ENCODE measurements at regions not wholly inside any gene's neighbourhood (a gene's known extent, or its start where the extent isn't known, plus 50 kb on each side); places are given as distances from the start of the nearest gene placed in this dataset.
"Not testable (repeated sequence)": the region's sequence is repeated elsewhere in the genome, so short reads cannot be mapped to it uniquely, and the experiment has no call there.

DNA sequence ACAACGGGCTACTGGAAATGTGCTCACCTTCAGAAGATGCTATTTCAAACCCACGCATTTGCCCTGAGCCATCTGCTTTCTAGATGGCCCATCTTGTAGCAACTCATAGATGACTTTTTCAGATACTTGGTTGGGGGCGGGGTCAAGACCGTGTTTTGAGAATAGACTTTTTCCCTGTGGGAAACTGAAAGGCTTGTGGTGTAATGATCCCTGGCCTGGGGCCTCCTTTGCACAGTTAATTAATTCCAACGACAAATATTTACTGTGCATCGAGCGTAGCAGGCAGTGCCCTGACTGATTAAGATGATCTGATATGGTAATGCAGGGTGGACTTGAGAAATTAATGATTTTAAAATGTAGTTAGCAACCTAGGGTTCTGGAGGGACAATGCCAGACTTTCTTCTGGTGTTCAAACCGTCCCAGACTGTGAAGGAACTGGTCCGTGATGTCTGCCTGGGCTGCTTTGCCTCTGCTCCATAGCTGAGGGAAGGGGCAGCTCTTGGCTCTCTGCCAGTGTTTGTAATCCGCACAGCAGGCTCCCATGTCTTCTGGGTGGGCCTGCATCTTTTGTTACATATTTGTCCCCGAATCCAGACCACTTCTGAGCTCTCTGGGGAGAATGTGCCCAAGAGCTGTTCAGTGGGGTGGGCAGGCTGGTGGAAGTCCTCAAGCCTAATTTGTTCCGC, 84.8 kb downstream of the ADAMTS15 start:
- TF ChIP-seq, protein P1, sequence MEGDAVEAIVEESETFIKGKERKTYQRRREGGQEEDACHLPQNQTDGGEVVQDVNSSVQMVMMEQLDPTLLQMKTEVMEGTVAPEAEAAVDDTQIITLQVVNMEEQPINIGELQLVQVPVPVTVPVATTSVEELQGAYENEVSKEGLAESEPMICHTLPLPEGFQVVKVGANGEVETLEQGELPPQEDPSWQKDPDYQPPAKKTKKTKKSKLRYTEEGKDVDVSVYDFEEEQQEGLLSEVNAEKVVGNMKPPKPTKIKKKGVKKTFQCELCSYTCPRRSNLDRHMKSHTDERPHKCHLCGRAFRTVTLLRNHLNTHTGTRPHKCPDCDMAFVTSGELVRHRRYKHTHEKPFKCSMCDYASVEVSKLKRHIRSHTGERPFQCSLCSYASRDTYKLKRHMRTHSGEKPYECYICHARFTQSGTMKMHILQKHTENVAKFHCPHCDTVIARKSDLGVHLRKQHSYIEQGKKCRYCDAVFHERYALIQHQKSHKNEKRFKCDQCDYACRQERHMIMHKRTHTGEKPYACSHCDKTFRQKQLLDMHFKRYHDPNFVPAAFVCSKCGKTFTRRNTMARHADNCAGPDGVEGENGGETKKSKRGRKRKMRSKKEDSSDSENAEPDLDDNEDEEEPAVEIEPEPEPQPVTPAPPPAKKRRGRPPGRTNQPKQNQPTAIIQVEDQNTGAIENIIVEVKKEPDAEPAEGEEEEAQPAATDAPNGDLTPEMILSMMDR (IDR thresholded peaks at IDR 0.05) = no peak
- no peak for DNase-seq
- Histone ChIP-seq H3K4me3 (no peak overlapping the region), H3K4me1 (no peaks in the 10 kb centered on the region), H3K27me3 (no peaks in the 10 kb centered on the region), H3K9me3 (no peaks in the 10 kb centered on the region), H3K36me3 (no peaks in the 10 kb centered on the region), H3K27ac (no peak overlapping the region)
- intact Hi-C loops (cut with DNase I; ENCODE audit: low total_unique reads) = no loop called here

DNA sequence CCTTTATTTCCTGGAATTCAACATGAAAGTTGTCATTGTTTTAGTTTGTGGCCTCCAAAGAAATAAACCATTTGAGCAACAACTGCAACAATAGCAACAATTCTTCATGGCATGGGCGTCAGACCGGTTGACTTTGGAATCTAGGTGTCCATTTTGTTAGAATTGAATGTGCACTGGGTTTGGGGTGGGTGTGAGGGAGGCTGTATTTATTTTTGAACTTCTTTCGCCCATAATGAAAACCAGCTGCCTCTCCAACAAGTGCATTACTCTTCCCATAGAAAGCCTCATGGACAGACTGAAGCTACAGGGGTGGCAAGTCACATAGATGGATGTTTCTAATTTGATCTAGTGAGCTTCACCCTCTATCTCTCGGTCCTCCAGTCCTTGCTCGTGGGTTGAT, 85.4 kb downstream of the ADAMTS15 start:
- H3K27ac ChIP-seq = no peak overlapping the region

DNA sequence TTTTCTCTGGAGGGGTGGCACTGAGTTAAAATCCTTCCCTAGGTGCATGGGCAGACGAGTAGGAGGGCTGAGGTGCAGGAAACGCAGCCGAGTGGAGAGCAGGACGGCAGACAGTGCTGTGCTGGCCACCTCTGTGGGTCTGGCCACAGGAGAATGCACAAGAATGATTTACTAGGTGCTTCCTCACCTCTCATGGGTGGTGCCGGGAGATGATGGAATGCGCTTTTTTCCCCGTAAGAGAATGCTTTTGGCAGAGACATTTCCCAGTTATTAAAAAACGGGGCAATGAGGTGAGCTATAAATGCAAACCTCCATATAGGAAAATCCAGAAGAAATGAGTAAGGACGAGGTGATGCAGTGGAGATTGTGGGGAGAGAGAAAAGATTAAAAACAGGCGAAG, 86.1 kb downstream of the ADAMTS15 start:
- Histone ChIP-seq H3K4me3 (no peak overlapping the region), H3K27me3 (no peaks in the 10 kb centered on the region), H3K27ac (no peak overlapping the region), H3K36me3 (no peaks in the 10 kb centered on the region), H3K9me3 (no peaks in the 10 kb centered on the region), H3K4me1 (no peaks in the 10 kb centered on the region)
- no peak for DNase-seq
- intact Hi-C loops (cut with DNase I; ENCODE audit: low total_unique reads) = no loop called here
- TF ChIP-seq, protein P1 (IDR thresholded peaks at IDR 0.05) = no peak

More for the DNA sequence above, 85.4 kb downstream of the ADAMTS15 start:
- no peaks in the 10 kb centered on the region for H3K4me1 ChIP-seq
- intact Hi-C loops (cut with DNase I; ENCODE audit: low total_unique reads) = no loop called here
- no peaks in the 10 kb centered on the region for H3K36me3 ChIP-seq
- no peaks in the 10 kb centered on the region for H3K27me3 ChIP-seq
- no peak overlapping the region for H3K4me3 ChIP-seq
- TF ChIP-seq, protein P1 (IDR thresholded peaks at IDR 0.05) = no peak
- no peak for DNase-seq
- H3K9me3 ChIP-seq = no peaks in the 10 kb centered on the region

- TF ChIP-seq, protein P1 (IDR thresholded peaks at IDR 0.05) = no peak
- Histone ChIP-seq H3K27ac (no peak overlapping the region), H3K36me3 (no peaks in the 10 kb centered on the region), H3K27me3 (no peaks in the 10 kb centered on the region), H3K4me1 (no peaks in the 10 kb centered on the region), H3K4me3 (no peak overlapping the region), H3K9me3 (no peaks in the 10 kb centered on the region)
- DNase-seq = no peak
- intact Hi-C loops (cut with DNase I; ENCODE audit: low total_unique reads) = no loop called here
Observed at GRCh38 chr11:130535520-130535919, 87.1 kb downstream of the ADAMTS15 start.

GRCh38 chr11:130536106-130537040, 87.9 kb downstream of the ADAMTS15 start:
- DNase-seq = no peak
- Histone ChIP-seq H3K27ac (no peak overlapping the region), H3K4me3 (no peak overlapping the region), H3K36me3 (no peaks in the 10 kb centered on the region), H3K27me3 (no peaks in the 10 kb centered on the region), H3K9me3 (no peaks in the 10 kb centered on the region), H3K4me1 (no peaks in the 10 kb centered on the region)
- TF ChIP-seq, protein P1 (IDR thresholded peaks at IDR 0.05) = no peak
- intact Hi-C loops (cut with DNase I; ENCODE audit: low total_unique reads) = no loop called here

- H3K9me3 ChIP-seq; H3K4me1 ChIP-seq; DNase-seq; intact Hi-C loops (cut with DNase I; ENCODE audit: low total_unique reads); H3K27ac ChIP-seq; H3K36me3 ChIP-seq; H3K4me3 ChIP-seq; H3K27me3 ChIP-seq: not testable (repeated sequence)
Observed at GRCh38 chr11:130539680-130540079, 91.2 kb downstream of the ADAMTS15 start.
